ENCODE measurements at regions not wholly inside any gene's neighbourhood (a gene's known extent, or its start where the extent isn't known, plus 50 kb on each side); places are given as distances from the start of the nearest gene placed in this dataset.

DNA sequence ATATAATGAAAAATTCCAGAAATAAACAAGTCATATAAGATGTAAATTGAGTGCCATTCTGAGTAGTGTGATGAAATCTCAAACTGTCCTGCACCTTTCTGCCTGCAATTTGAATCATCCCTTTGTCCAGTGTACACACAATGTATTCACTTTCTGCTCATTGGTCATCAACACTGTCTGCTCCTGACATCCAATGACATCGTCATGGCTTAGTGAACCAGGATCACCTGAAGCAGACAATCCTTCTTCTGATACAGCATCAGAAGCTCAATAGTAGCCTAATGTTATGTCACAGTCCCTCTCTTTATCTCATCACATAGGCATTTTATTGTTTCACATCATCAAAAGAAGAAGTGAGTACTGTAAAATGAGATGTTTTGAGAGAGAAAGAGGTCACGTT lies 366.3 kb downstream of the RFPL4B start:
- Histone ChIP-seq H3K4me3 (ENCODE audit: low read depth, low read length, poor library complexity, severe bottlenecking) (no peak overlapping the region), H3K36me3 (ENCODE audit: insufficient read depth, low read length) (no peaks in the 10 kb centered on the region), H3K9me3 (ENCODE audit: low read length) (no peaks in the 10 kb centered on the region), H3K9me2 (ENCODE audit: low read depth, low read length) (no peaks in the 10 kb centered on the region), H3K9ac (ENCODE audit: low read length) (no peak overlapping the region), H3F3A (ENCODE audit: insufficient read depth, low read length) (no peaks in the 10 kb centered on the region), H3K27ac (ENCODE audit: low read depth, low read length, poor library complexity, severe bottlenecking) (no peak overlapping the region), H2AFZ (ENCODE audit: low read length) (no peak overlapping the region), H4K20me1 (ENCODE audit: insufficient read depth, low read length) (no peaks in the 10 kb centered on the region), H3K79me2 (ENCODE audit: insufficient read depth, low read length) (no peaks in the 10 kb centered on the region), H3K4me1 (ENCODE audit: insufficient read depth, low read length, severe bottlenecking) (no peaks in the 10 kb centered on the region), H3K27me3 (ENCODE audit: insufficient read depth, low read length) (no peaks in the 10 kb centered on the region), H3K4me2 (ENCODE audit: low read length) (no peak overlapping the region)
- TF ChIP-seq EZH2 (IDR thresholded peaks at IDR 0.05; ENCODE audit: borderline replicate concordance, low read length) (no peak), CTCF (IDR thresholded peaks at IDR 0.05; ENCODE audit: low read length) (no peak)

GRCh38 chr6:112717401-112717800 lies 370.3 kb downstream of the RFPL4B start:
- Histone ChIP-seq H3K4me2 (ENCODE audit: low read length) (no peak overlapping the region), H3K9ac (ENCODE audit: low read length) (no peak overlapping the region), H3K4me3 (ENCODE audit: low read depth, low read length, poor library complexity, severe bottlenecking) (no peak overlapping the region), H3K4me1 (ENCODE audit: insufficient read depth, low read length, severe bottlenecking) (no peaks in the 10 kb centered on the region), H4K20me1 (ENCODE audit: insufficient read depth, low read length) (no peaks in the 10 kb centered on the region), H3K27me3 (ENCODE audit: insufficient read depth, low read length) (no peaks in the 10 kb centered on the region), H3K27ac (ENCODE audit: low read depth, low read length, poor library complexity, severe bottlenecking) (no peak overlapping the region), H3K79me2 (ENCODE audit: insufficient read depth, low read length) (no peaks in the 10 kb centered on the region), H3F3A (ENCODE audit: insufficient read depth, low read length) (no peaks in the 10 kb centered on the region), H2AFZ (ENCODE audit: low read length) (no peak overlapping the region), H3K9me2 (ENCODE audit: low read depth, low read length) (no peaks in the 10 kb centered on the region), H3K36me3 (ENCODE audit: insufficient read depth, low read length) (no peaks in the 10 kb centered on the region), H3K9me3 (ENCODE audit: low read length) (no peaks in the 10 kb centered on the region)
- TF ChIP-seq CTCF (IDR thresholded peaks at IDR 0.05; ENCODE audit: low read length) (no peak), EZH2 (IDR thresholded peaks at IDR 0.05; ENCODE audit: borderline replicate concordance, low read length) (no peak)

- no peak for TF ChIP-seq CTCF (IDR thresholded peaks at IDR 0.05; ENCODE audit: low read length)
- TF ChIP-seq EZH2 (IDR thresholded peaks at IDR 0.05; ENCODE audit: borderline replicate concordance, low read length): no peak
- H3K9me2 ChIP-seq (ENCODE audit: low read depth, low read length): no peaks in the 10 kb centered on the region
- no peaks in the 10 kb centered on the region for H3K27me3 ChIP-seq (ENCODE audit: insufficient read depth, low read length)
These were observed 370.7 kb downstream of the RFPL4B start for GRCh38 chr6:112717856-112718255.

More at GRCh38 chr6:112717856-112718255, 370.7 kb downstream of the RFPL4B start:
- Histone ChIP-seq H3K4me3 (ENCODE audit: low read depth, low read length, poor library complexity, severe bottlenecking) (no peak overlapping the region), H2AFZ (ENCODE audit: low read length) (no peak overlapping the region), H3K9ac (ENCODE audit: low read length) (no peak overlapping the region), H3F3A (ENCODE audit: insufficient read depth, low read length) (no peaks in the 10 kb centered on the region), H3K79me2 (ENCODE audit: insufficient read depth, low read length) (no peaks in the 10 kb centered on the region), H3K4me2 (ENCODE audit: low read length) (no peak overlapping the region), H3K4me1 (ENCODE audit: insufficient read depth, low read length, severe bottlenecking) (no peaks in the 10 kb centered on the region), H4K20me1 (ENCODE audit: insufficient read depth, low read length) (no peaks in the 10 kb centered on the region), H3K27ac (ENCODE audit: low read depth, low read length, poor library complexity, severe bottlenecking) (no peak overlapping the region), H3K36me3 (ENCODE audit: insufficient read depth, low read length) (no peaks in the 10 kb centered on the region), H3K9me3 (ENCODE audit: low read length) (no peaks in the 10 kb centered on the region)
